Loucy (cell line): ENCODE measurements at regions not wholly inside any gene's neighbourhood (a gene's known extent, or its start where the extent isn't known, plus 50 kb on each side); places are given as distances from the start of the nearest gene placed in this dataset.

Source experiments
- H2AFZ ChIP-seq: fragments of 200-600 bp; sonication (generic); 2 replicates; pipeline ENCODE4 v1.6.0; 2016; ENCODE audit warnings: antibody characterized with exemption, mild to moderate bottlenecking, low read length, moderate library complexity
- H3F3A ChIP-seq: fragments of 200-600 bp; 2 replicates; pipeline ENCODE4 v1.6.0; 2016; ENCODE audit warnings: antibody characterized with exemption, low read depth, mild to moderate bottlenecking
- H3K27me3 ChIP-seq: fragments of 200-600 bp; sonication (generic); 2 replicates; pipeline ENCODE4 v1.6.1; 2014; ENCODE audit warnings: low read length, mild to moderate bottlenecking; ENCODE audit not compliant: insufficient read depth, poor library complexity, severe bottlenecking
- H3K36me3 ChIP-seq: fragments of 200-600 bp; sonication (generic); 2 replicates; pipeline ENCODE4 v1.6.1; 2016; ENCODE audit warnings: low read length; ENCODE audit not compliant: insufficient read depth
- H3K4me1 ChIP-seq: fragments of 200-600 bp; sonication (generic); 2 replicates; pipeline ENCODE4 v1.5.1; 2014; ENCODE audit warnings: low read length, mild to moderate bottlenecking; ENCODE audit not compliant: insufficient read depth, poor library complexity, severe bottlenecking
- H3K4me2 ChIP-seq: fragments of 200-600 bp; sonication (generic); 2 replicates; pipeline ENCODE4 v1.6.0; 2014; ENCODE audit warnings: antibody characterized with exemption, low read length, low read depth, mild to moderate bottlenecking; ENCODE audit not compliant: poor library complexity, severe bottlenecking
- H3K4me3 ChIP-seq: fragments of 200-600 bp; sonication (generic); 2 replicates; pipeline ENCODE4 v1.5.1; 2014; ENCODE audit warnings: low read length, mild to moderate bottlenecking, mixed read lengths; ENCODE audit not compliant: poor library complexity, severe bottlenecking
- H3K79me2 ChIP-seq: fragments of 200-600 bp; sonication (generic); 2 replicates; pipeline ENCODE4 v1.6.1; 2014; ENCODE audit warnings: low read length; ENCODE audit not compliant: insufficient read depth
- H3K9ac ChIP-seq: fragments of 200-600 bp; sonication (generic); 2 replicates; pipeline ENCODE4 v1.6.0; 2014; ENCODE audit warnings: mild to moderate bottlenecking, low read depth, low read length, moderate library complexity; ENCODE audit not compliant: poor library complexity, severe bottlenecking
- H3K9me2 ChIP-seq: fragments of 200-600 bp; sonication (generic); replicated peaks from 2 replicates; pipeline ENCODE4 v1.6.1; 2016; ENCODE audit warnings: low read depth, low read length, mixed read lengths
- H3K9me3 ChIP-seq: fragments of 200-600 bp; sonication (generic); 2 replicates; pipeline ENCODE4 v1.6.1; 2014; ENCODE audit warnings: mild to moderate bottlenecking, antibody characterized with exemption, low read length, low read depth; ENCODE audit not compliant: insufficient read depth
- H4K20me1 ChIP-seq: fragments of 200-600 bp; sonication (generic); 2 replicates; pipeline ENCODE4 v1.6.0; 2014; ENCODE audit warnings: antibody characterized with exemption, low read length, mild to moderate bottlenecking; ENCODE audit not compliant: insufficient read depth, poor library complexity, severe bottlenecking
- EZH2phosphoT487 ChIP-seq: fragments of 200-600 bp; IDR thresholded peaks from 2 replicates; pipeline ENCODE4 v1.6.1; 2018; ENCODE audit warnings: antibody characterized with exemption, mild to moderate bottlenecking, moderate library complexity, borderline replicate concordance
- TF ChIP-seq, protein P1 (sequence below): fragments of 200-600 bp; sonication (generic); conservative IDR thresholded peaks from 2 replicates; pipeline ENCODE4 v1.5.1; 2014; ENCODE audit warnings: mild to moderate bottlenecking, antibody characterized with exemption, low read length

DNA sequence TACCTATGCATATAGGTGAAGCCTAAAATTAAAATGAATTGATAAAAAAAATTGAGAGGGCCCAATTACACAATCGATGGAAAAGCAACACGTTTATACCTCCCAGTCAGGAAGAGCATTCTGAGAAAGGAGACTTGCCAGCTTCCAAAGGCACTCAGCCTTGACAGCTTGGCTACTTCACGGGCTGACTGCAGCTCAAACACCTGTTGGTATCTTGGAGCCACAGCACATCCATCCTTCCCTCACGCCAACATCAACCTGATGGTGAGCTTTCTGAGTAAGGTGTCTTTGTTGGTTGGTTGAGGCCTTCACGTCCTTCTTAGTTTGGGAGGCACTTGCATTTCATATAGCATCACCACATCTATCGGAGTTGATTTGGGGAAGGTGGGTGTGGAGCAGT lies 598.9 kb upstream of the DIPK2B start:
- Histone ChIP-seq H2AFZ (no peak overlapping the region), H4K20me1 (no peaks in the 10 kb centered on the region), H3K4me1 (peaks cover 11% of the 10 kb centered on the region), H3K9me2 (no peaks in the 10 kb centered on the region), H3K27me3 (no peaks in the 10 kb centered on the region), H3K79me2 (no peaks in the 10 kb centered on the region), H3K36me3 (no peaks in the 10 kb centered on the region), H3F3A (no peaks in the 10 kb centered on the region), H3K9me3 (no peaks in the 10 kb centered on the region), H3K4me3 (no peak overlapping the region), H3K4me2 (no peak overlapping the region), H3K9ac (no peak overlapping the region)
- TF ChIP-seq, protein P1, sequence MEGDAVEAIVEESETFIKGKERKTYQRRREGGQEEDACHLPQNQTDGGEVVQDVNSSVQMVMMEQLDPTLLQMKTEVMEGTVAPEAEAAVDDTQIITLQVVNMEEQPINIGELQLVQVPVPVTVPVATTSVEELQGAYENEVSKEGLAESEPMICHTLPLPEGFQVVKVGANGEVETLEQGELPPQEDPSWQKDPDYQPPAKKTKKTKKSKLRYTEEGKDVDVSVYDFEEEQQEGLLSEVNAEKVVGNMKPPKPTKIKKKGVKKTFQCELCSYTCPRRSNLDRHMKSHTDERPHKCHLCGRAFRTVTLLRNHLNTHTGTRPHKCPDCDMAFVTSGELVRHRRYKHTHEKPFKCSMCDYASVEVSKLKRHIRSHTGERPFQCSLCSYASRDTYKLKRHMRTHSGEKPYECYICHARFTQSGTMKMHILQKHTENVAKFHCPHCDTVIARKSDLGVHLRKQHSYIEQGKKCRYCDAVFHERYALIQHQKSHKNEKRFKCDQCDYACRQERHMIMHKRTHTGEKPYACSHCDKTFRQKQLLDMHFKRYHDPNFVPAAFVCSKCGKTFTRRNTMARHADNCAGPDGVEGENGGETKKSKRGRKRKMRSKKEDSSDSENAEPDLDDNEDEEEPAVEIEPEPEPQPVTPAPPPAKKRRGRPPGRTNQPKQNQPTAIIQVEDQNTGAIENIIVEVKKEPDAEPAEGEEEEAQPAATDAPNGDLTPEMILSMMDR, result no peak
- TF ChIP-seq EZH2phosphoT487, result no peak

DNA sequence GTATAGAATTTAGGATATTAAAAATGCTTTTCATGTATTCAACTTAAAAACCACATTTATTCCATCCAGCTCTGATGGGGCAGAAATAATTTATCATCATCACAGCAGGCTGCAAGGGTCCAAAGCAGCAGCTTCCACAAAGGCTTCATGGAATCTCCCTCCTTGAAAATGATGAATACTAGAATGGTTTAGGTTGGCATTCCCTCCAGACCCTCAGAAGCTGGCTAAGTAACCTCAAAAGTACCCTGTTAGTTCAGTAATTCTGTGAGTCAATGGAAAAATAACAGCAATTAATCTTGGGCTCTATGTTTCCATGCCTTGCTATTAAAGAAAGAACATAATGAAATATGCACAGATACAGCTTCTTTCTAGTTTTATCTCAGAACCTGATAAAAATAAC lies 594.9 kb upstream of the DIPK2B start:
- Histone ChIP-seq H3F3A (no peaks in the 10 kb centered on the region), H3K9ac (no peak overlapping the region), H3K79me2 (no peaks in the 10 kb centered on the region), H2AFZ (no peak overlapping the region), H3K27me3 (no peaks in the 10 kb centered on the region), H3K4me2 (no peak overlapping the region), H3K9me3 (no peaks in the 10 kb centered on the region), H3K9me2 (no peaks in the 10 kb centered on the region), H3K4me3 (no peak overlapping the region), H4K20me1 (no peaks in the 10 kb centered on the region), H3K4me1 (peaks cover 11% of the 10 kb centered on the region), H3K36me3 (no peaks in the 10 kb centered on the region)
- TF ChIP-seq, protein P1, result no peak
- TF ChIP-seq EZH2phosphoT487, result no peak

DNA sequence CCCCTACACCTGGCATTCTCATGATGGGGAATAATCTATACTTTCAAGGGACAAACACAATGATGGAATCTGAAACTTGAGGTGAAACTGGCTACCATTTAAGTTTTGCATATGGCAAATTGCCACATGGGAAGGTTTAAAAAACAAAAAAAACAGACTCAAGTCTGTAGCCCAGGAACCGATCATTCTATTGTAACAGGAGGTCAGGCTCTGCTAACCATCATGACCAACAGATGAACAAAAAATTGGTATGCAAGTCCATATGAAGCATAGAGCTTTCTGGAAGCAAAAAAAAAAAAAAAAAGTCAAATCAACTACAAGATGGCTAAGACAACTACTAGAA lies 594.3 kb upstream of the DIPK2B start:
- H3K4me3 ChIP-seq, result no peak overlapping the region
- no peak for TF ChIP-seq EZH2phosphoT487
- TF ChIP-seq, protein P1, result no peak
- H3K9me3 ChIP-seq, result no peaks in the 10 kb centered on the region
- peaks cover 11% of the 10 kb centered on the region for H3K4me1 ChIP-seq
- H3K79me2 ChIP-seq, result no peaks in the 10 kb centered on the region
- no peaks in the 10 kb centered on the region for H4K20me1 ChIP-seq
- H2AFZ ChIP-seq, result no peak overlapping the region
- no peak overlapping the region for H3K4me2 ChIP-seq
- H3K27me3 ChIP-seq, result no peaks in the 10 kb centered on the region
- H3K9me2 ChIP-seq, result no peaks in the 10 kb centered on the region
- no peaks in the 10 kb centered on the region for H3K36me3 ChIP-seq
- no peak overlapping the region for H3K9ac ChIP-seq
- H3F3A ChIP-seq, result no peaks in the 10 kb centered on the region
